ENCODE measurements at regions not wholly inside any gene's neighbourhood (a gene's known extent, or its start where the extent isn't known, plus 50 kb on each side); places are given as distances from the start of the nearest gene placed in this dataset.

DNA sequence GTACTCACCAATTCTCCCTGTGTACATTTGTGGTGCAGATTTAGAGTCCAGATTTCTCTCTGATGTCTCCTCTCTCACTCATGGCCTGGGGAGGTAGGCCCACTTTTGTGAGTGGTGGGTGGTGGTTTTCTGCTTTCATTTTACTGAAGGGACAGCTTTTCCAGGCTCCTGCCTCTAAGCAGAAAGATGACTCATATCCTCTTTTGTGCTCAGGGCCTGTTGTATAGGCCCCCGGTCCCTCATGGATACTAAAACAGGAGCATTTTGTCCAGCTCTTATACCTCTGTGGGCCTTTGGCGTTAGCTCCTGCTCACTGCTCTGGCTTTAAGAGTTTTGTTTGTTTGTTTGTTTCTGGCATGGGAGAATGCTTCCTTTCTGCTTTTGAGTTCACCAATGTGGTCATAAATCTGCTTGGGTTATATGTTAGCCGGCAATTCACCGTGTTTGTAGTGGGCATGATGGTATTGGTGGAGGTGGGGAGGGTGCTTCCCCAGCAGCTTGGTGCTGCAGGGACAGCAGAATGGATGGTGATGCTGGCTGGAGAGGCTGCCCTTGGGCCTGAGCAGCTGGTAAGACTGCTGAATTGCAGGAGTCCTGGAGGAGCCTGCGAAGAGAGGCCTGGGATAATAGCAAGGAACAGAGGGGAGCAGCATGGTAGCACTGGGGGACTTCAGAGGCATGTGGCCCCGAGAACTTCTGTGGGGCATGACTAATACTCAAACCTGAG is 468.7 kb downstream of the RPS24 start:
- no TSS peak for BruUV-seq (replicated peaks)
- no peak for DNase-seq
- CTCF ChIA-PET = no interaction called here
- no peak overlapping the region for H3K4me3 Mint-ChIP-seq (ENCODE audit: low read depth, unreplicated experiment)
- no peak overlapping the region for H3K27ac Mint-ChIP-seq (ENCODE audit: unreplicated experiment)
- H3K27me3 Mint-ChIP-seq (ENCODE audit: unreplicated experiment) = peaks cover 84% of the 10 kb centered on the region
- no peaks in the 10 kb centered on the region for H3K9me3 Mint-ChIP-seq (ENCODE audit: low read depth, unreplicated experiment)
- TF ChIP-seq CTCF (IDR thresholded peaks at IDR 0.05; ENCODE audit: unreplicated experiment) = no peak
- intact Hi-C loops (cut with micrococcal nuclease; ENCODE audit: unreplicated experiment) = no loop called here
- H3K4me1 Mint-ChIP-seq (ENCODE audit: low read depth, unreplicated experiment) = no peaks in the 10 kb centered on the region
- H3K36me3 Mint-ChIP-seq (ENCODE audit: insufficient read depth, unreplicated experiment) = no peaks in the 10 kb centered on the region

GRCh38 chr10:78504181-78504580 is 470.5 kb downstream of the RPS24 start:
- peaks cover 88% of the 10 kb centered on the region for H3K27me3 Mint-ChIP-seq (ENCODE audit: unreplicated experiment)
- DNase-seq = no peak
- CTCF ChIA-PET = no interaction called here
- TF ChIP-seq CTCF (IDR thresholded peaks at IDR 0.05; ENCODE audit: unreplicated experiment) = no peak
- no TSS peak for BruUV-seq (replicated peaks)
- H3K36me3 Mint-ChIP-seq (ENCODE audit: insufficient read depth, unreplicated experiment) = no peaks in the 10 kb centered on the region
- intact Hi-C loops (cut with micrococcal nuclease; ENCODE audit: unreplicated experiment) = no loop called here
- no peak overlapping the region for H3K27ac Mint-ChIP-seq (ENCODE audit: unreplicated experiment)
- no peaks in the 10 kb centered on the region for H3K4me1 Mint-ChIP-seq (ENCODE audit: low read depth, unreplicated experiment)
- no peak overlapping the region for H3K4me3 Mint-ChIP-seq (ENCODE audit: low read depth, unreplicated experiment)
- no peaks in the 10 kb centered on the region for H3K9me3 Mint-ChIP-seq (ENCODE audit: low read depth, unreplicated experiment)

- H3K27me3 Mint-ChIP-seq (ENCODE audit: unreplicated experiment) = peaks cover 90% of the 10 kb centered on the region
- H3K9me3 Mint-ChIP-seq (ENCODE audit: low read depth, unreplicated experiment) = no peaks in the 10 kb centered on the region
- DNase-seq = no peak
- TF ChIP-seq CTCF (IDR thresholded peaks at IDR 0.05; ENCODE audit: unreplicated experiment) = no peak
- H3K4me3 Mint-ChIP-seq (ENCODE audit: low read depth, unreplicated experiment) = no peak overlapping the region
- BruUV-seq (replicated peaks) = no TSS peak
- intact Hi-C loops (cut with micrococcal nuclease; ENCODE audit: unreplicated experiment) = no loop called here
- no peaks in the 10 kb centered on the region for H3K36me3 Mint-ChIP-seq (ENCODE audit: insufficient read depth, unreplicated experiment)
- CTCF ChIA-PET = no interaction called here
- no peak overlapping the region for H3K27ac Mint-ChIP-seq (ENCODE audit: unreplicated experiment)
- H3K4me1 Mint-ChIP-seq (ENCODE audit: low read depth, unreplicated experiment) = no peaks in the 10 kb centered on the region
These were observed 472.0 kb downstream of the RPS24 start for GRCh38 chr10:78505657-78506056.

GRCh38 chr10:78506614-78507013 is 473.0 kb downstream of the RPS24 start:
- BruUV-seq (replicated peaks) = no TSS peak
- H3K36me3 Mint-ChIP-seq (ENCODE audit: insufficient read depth, unreplicated experiment) = no peaks in the 10 kb centered on the region
- no peak for DNase-seq
- peaks cover 99% of the 10 kb centered on the region for H3K27me3 Mint-ChIP-seq (ENCODE audit: unreplicated experiment)
- H3K9me3 Mint-ChIP-seq (ENCODE audit: low read depth, unreplicated experiment) = no peaks in the 10 kb centered on the region
- no peak overlapping the region for H3K27ac Mint-ChIP-seq (ENCODE audit: unreplicated experiment)
- CTCF ChIA-PET = interaction anchor here (0.8 kb wide), 1 partner anchor 109 kb away, joined by 3 read pairs; no protein-coding TSS in a partner anchor
- no peaks in the 10 kb centered on the region for H3K4me1 Mint-ChIP-seq (ENCODE audit: low read depth, unreplicated experiment)
- intact Hi-C loops (cut with micrococcal nuclease; ENCODE audit: unreplicated experiment) = no loop called here
- TF ChIP-seq CTCF (IDR thresholded peaks at IDR 0.05; ENCODE audit: unreplicated experiment) = no peak
- H3K4me3 Mint-ChIP-seq (ENCODE audit: low read depth, unreplicated experiment) = no peak overlapping the region
